ENCODE measurements at regions not wholly inside any gene's neighbourhood (a gene's known extent, or its start where the extent isn't known, plus 50 kb on each side); places are given as distances from the start of the nearest gene placed in this dataset.

DNA sequence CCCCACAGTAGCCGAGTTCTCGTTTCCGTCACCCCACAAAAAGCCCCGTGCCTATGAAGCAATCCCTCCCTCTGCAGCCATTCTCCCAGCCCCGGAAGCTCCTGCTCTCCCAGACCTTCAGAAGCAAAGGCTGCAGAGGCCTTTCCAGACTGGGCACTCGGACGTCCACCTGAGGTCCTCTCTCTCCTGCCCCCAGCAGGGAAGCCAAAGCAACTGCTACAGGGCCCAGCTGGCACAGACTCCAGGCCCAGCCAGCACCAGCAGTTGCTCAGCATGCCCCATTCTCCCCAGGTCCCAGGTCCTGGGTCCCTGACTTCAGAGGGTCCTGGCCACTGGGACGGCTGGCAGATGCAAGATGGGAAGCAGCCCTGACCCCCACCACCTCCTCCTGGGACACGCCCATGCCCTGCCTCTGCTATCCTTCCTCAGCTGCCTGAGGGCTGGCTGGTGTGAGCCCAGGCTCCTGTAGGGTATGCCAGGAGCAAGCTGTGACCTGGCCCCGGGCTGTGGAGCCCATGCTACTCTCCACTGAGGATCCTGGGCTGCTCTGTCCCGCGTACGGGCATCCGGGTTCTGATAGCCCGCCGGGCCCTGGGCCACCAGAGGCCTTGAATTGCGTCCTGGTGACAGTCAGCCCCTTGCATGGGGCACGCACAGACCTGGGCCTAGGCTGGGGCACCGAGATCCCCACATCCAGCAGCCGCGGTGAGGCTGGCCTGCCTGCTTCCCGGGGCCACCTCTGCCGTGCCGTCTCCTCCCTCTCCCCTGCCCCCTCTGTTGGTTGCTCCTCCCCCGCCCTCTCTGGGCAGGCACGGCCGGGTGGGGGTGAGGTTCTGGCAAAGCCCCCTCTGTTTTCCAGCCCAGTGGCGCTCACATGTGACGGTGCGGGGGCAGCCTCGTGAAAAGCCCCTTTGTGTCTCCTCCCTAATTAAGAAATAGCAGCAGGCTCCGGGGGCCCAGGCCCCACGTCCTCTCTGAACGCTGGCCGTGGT lies 1310.3 kb downstream of the BRD1 start:
- ATAC-seq (no peak), DNase-seq (no peak)
- intact Hi-C loops (cut with DNase I) = no loop called here
- H3K27me3 ChIP-seq = no peaks in the 10 kb centered on the region
- TF ChIP-seq, protein P1, sequence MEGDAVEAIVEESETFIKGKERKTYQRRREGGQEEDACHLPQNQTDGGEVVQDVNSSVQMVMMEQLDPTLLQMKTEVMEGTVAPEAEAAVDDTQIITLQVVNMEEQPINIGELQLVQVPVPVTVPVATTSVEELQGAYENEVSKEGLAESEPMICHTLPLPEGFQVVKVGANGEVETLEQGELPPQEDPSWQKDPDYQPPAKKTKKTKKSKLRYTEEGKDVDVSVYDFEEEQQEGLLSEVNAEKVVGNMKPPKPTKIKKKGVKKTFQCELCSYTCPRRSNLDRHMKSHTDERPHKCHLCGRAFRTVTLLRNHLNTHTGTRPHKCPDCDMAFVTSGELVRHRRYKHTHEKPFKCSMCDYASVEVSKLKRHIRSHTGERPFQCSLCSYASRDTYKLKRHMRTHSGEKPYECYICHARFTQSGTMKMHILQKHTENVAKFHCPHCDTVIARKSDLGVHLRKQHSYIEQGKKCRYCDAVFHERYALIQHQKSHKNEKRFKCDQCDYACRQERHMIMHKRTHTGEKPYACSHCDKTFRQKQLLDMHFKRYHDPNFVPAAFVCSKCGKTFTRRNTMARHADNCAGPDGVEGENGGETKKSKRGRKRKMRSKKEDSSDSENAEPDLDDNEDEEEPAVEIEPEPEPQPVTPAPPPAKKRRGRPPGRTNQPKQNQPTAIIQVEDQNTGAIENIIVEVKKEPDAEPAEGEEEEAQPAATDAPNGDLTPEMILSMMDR (IDR thresholded peaks at IDR 0.05) = no peak
- no peak overlapping the region for H3K4me3 ChIP-seq
- no peaks in the 10 kb centered on the region for H3K36me3 ChIP-seq
- H3K9me3 ChIP-seq = no peaks in the 10 kb centered on the region
- no peaks in the 10 kb centered on the region for H3K4me1 ChIP-seq
- no peak overlapping the region for H3K27ac ChIP-seq

- DNase-seq (peak in 1 of 4 donors; percentile 73), ATAC-seq (no peak)
- TF ChIP-seq, protein P1 (IDR thresholded peaks at IDR 0.05) = no peak
- intact Hi-C loops (cut with DNase I) = no loop called here
- Histone ChIP-seq H3K36me3 (no peaks in the 10 kb centered on the region), H3K27me3 (no peaks in the 10 kb centered on the region), H3K27ac (no peak overlapping the region), H3K4me3 (no peak overlapping the region), H3K4me1 (no peaks in the 10 kb centered on the region), H3K9me3 (no peaks in the 10 kb centered on the region)
Measured at GRCh38 chr22:48516571-48516970, 1311.1 kb downstream of the BRD1 start.

- no peak overlapping the region for H3K27ac ChIP-seq
- TF ChIP-seq, protein P1 (IDR thresholded peaks at IDR 0.05) = no peak
- H3K4me3 ChIP-seq = no peak overlapping the region
- no peaks in the 10 kb centered on the region for H3K36me3 ChIP-seq
- intact Hi-C loops (cut with DNase I) = no loop called here
- no peaks in the 10 kb centered on the region for H3K4me1 ChIP-seq
- no peaks in the 10 kb centered on the region for H3K9me3 ChIP-seq
- H3K27me3 ChIP-seq = no peaks in the 10 kb centered on the region
- ATAC-seq (no peak), DNase-seq (peak in 1 of 4 donors; percentile 75)
Measured at GRCh38 chr22:48515571-48516200, 1312.0 kb downstream of the BRD1 start.

DNA sequence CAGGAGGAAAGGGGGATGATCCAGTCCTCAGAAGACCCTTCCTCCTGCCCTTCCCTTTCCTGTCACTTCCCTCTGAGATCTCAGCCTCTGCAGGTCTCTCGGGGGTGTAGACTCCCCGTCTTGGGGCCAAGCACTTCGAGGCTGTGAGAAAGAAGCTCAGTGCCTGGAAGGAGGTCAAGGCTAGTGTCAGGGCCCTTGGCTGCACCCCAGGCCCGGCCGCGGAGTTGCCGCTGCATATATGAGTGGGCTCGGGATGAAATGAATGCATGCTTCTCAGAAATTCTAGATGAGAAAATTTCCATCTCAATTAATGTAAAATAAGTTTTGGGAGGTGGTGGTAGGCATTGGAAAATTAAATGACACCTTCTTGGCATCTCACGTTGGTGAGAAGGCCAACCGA lies 1313.7 kb downstream of the BRD1 start:
- no peaks in the 10 kb centered on the region for H3K4me1 ChIP-seq
- peak in 1 of 4 donors; percentile 68 for DNase-seq
- intact Hi-C loops (cut with DNase I) = no loop called here
- H3K4me3 ChIP-seq = no peak overlapping the region
- H3K27me3 ChIP-seq = no peaks in the 10 kb centered on the region
- no peaks in the 10 kb centered on the region for H3K36me3 ChIP-seq
- no peak for ATAC-seq
- no peaks in the 10 kb centered on the region for H3K9me3 ChIP-seq
- no peak overlapping the region for H3K27ac ChIP-seq
- TF ChIP-seq, protein P1 (IDR thresholded peaks at IDR 0.05) = no peak

DNA sequence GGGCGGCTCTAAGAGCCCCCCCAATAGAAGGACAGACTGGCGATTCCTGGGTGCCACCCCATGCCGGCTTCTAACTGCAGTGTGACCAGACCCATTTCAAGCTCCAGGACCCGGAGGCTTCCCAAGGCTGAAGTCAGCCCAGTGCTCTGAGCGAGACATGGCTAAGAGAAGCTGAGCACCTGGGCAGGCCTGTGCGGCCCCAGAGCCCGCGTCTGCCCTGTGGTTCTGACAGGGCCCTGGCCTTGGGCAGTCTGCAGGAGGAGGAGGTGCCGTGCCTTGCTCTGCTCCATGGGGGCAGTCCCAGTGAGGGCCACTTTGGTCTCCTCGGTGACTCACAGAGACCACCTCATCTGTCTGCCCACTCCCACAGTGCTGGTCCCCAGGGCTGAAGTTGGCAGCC lies 1314.2 kb downstream of the BRD1 start:
- intact Hi-C loops (cut with DNase I) = no loop called here
- no peaks in the 10 kb centered on the region for H3K27me3 ChIP-seq
- TF ChIP-seq, protein P1 (IDR thresholded peaks at IDR 0.05) = no peak
- no peak overlapping the region for H3K4me3 ChIP-seq
- no peaks in the 10 kb centered on the region for H3K4me1 ChIP-seq
- ATAC-seq (no peak), DNase-seq (peak in 1 of 4 donors; percentile 56)
- H3K27ac ChIP-seq = no peak overlapping the region
- H3K9me3 ChIP-seq = no peaks in the 10 kb centered on the region
- H3K36me3 ChIP-seq = no peaks in the 10 kb centered on the region

All from left lung (tissue), 4 donors.